ENCODE measurements at regions not wholly inside any gene's neighbourhood (a gene's known extent, or its start where the extent isn't known, plus 50 kb on each side); places are given as distances from the start of the nearest gene placed in this dataset.

DNA sequence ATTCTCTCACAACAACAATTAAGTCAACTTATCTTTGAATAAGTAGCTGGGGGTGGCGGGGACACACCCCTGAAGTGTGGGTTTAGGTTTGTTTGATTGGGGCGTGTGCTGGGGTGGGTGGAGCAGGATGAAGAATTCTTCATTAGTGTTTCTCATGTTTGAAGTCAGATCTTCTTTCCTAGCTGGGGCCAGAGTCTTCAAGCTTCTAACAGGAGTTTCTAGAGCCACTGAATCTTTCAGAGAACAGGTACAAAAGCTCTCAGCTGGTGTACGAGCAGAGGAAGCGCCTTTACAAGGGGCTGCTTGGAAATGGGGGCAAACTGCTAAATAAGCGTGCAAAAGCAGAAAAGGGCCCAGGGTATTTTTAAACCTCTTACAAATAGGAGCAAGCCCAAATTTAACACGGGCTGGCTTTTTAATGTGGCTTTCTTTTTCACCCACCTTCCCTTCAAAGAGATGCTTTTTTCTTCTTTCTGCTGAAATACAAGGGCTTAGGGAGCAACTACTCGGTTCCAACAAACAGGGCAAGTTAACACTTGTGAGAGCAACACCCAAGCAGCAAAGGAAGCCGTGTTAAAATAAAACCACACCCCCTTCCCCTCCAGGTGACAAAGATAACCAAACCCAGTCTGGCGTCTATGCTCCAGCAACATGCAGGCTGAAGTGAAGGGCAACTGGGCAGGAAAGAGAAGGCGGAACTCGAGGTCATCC is 86.9 kb upstream of the RASGRP1 start:
- no peak overlapping the region for H4K91ac ChIP-seq (ENCODE audit: low read depth, low read length, poor library complexity)
- H2BK120ac ChIP-seq (ENCODE audit: low read depth, low read length), result no peak overlapping the region
- WGBS, 2 donors (ENCODE audit: extremely low coverage in 2 of 2, insufficient read length in 2 of 2, insufficient replicate concordance in 1 of 2), result no CpG with 5 or more reads among the region's 11 CpGs
- H2AK5ac ChIP-seq (ENCODE audit: low read depth, low read length), result no peak overlapping the region
- H2BK15ac ChIP-seq (ENCODE audit: low read length), result no peak overlapping the region
- peaks cover 0 to under 1% (median 0%) of the 10 kb centered on the region in 3 experiments for H3K27me3 ChIP-seq (ENCODE audit: control insufficient read depth in 3 of 3, insufficient read depth in 3 of 3, low read depth in 1 of 3, low read length in 3 of 3)
- no peak overlapping the region for H3K18ac ChIP-seq (ENCODE audit: low read length)
- H3K23ac ChIP-seq (ENCODE audit: low read depth, low read length, poor library complexity), result no peak overlapping the region
- H3K4me1 ChIP-seq (ENCODE audit: control insufficient read depth in 2 of 2, insufficient read depth in 1 of 2, low read depth in 1 of 2, low read length in 2 of 2), result no peaks in the 10 kb centered on the region
- H2AFZ ChIP-seq (ENCODE audit: low read length), result no peak overlapping the region
- H3K14ac ChIP-seq (ENCODE audit: low read length), result no peak overlapping the region
- H2BK12ac ChIP-seq (ENCODE audit: low read length), result no peak overlapping the region
- no peak overlapping the region for H3K4ac ChIP-seq (ENCODE audit: low read length)
- H3K9ac ChIP-seq (ENCODE audit: low read depth, low read length, poor library complexity), result no peak overlapping the region
- H3K36me3 ChIP-seq (replicated peaks in 1 of 2; ENCODE audit: control insufficient read depth in 2 of 2, insufficient read depth in 2 of 2, low read length in 2 of 2), result no peaks in the 10 kb centered on the region
- no peak overlapping the region for H3K27ac ChIP-seq (replicated peaks; ENCODE audit: low read length)
- no peak overlapping the region for H3K4me2 ChIP-seq (ENCODE audit: insufficient read depth, low read length, poor library complexity, severe bottlenecking)
- no peak for DNase-seq (ENCODE audit: low spot score)
- no peaks in the 10 kb centered on the region for H3K79me1 ChIP-seq (ENCODE audit: low read depth, low read length)
- no peak overlapping the region for H3K4me3 ChIP-seq (ENCODE audit: low read length in 2 of 2)
- H2BK5ac ChIP-seq (ENCODE audit: low read length), result no peak overlapping the region
- H4K8ac ChIP-seq (ENCODE audit: low read depth, low read length), result no peak overlapping the region
- no peaks in the 10 kb centered on the region for H3K9me3 ChIP-seq (replicated peaks in 1 of 2; ENCODE audit: control insufficient read depth in 2 of 2, insufficient read depth in 1 of 2, low read depth in 1 of 2, low read length in 2 of 2)

DNA sequence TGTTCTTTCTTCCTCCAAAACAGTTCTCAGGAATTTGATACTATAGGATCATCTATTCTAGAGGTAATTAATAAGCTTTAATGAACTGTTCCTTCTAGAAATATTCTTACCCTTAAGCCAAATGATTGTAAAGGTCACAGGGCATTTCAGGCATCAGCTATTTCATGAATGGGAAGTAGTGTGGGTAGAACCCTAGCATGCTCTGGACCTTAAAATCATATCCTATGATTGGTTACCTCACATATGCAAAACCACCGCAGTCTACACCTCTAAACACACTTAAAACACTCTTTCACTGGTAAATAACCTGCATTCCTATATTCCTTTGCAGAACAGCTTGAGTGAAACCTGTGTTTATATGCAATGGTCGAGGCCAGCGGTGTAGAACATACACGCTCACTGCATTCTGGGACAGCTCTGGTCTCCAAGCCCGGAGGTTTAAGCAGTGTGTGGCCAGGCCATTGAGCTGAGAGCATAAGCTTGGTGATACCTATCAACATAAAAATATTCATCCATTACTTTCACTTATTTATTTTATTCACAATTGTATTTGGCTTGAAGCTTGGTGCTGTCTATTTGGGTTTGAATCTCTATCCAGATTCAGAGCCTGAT is 87.7 kb upstream of the RASGRP1 start:
- Histone ChIP-seq H3K4ac (ENCODE audit: low read length) (no peak overlapping the region), H3K14ac (ENCODE audit: low read length) (no peak overlapping the region), H3K36me3 (replicated peaks in 1 of 2; ENCODE audit: control insufficient read depth in 2 of 2, insufficient read depth in 2 of 2, low read length in 2 of 2) (no peaks in the 10 kb centered on the region), H4K8ac (ENCODE audit: low read depth, low read length) (no peak overlapping the region), H4K91ac (ENCODE audit: low read depth, low read length, poor library complexity) (no peak overlapping the region), H3K23ac (ENCODE audit: low read depth, low read length, poor library complexity) (no peak overlapping the region), H2AFZ (ENCODE audit: low read length) (no peak overlapping the region), H2BK5ac (ENCODE audit: low read length) (no peak overlapping the region), H3K4me1 (ENCODE audit: control insufficient read depth in 2 of 2, insufficient read depth in 1 of 2, low read depth in 1 of 2, low read length in 2 of 2) (no peaks in the 10 kb centered on the region), H3K4me2 (ENCODE audit: insufficient read depth, low read length, poor library complexity, severe bottlenecking) (no peak overlapping the region), H3K27ac (replicated peaks; ENCODE audit: low read length) (no peak overlapping the region), H2AK5ac (ENCODE audit: low read depth, low read length) (no peak overlapping the region), H2BK12ac (ENCODE audit: low read length) (no peak overlapping the region), H3K18ac (ENCODE audit: low read length) (no peak overlapping the region), H3K27me3 (ENCODE audit: control insufficient read depth in 3 of 3, insufficient read depth in 3 of 3, low read depth in 1 of 3, low read length in 3 of 3) (no peaks in the 10 kb centered on the region), H3K4me3 (ENCODE audit: low read length in 2 of 2) (no peak overlapping the region), H3K9me3 (replicated peaks in 1 of 2; ENCODE audit: control insufficient read depth in 2 of 2, insufficient read depth in 1 of 2, low read depth in 1 of 2, low read length in 2 of 2) (no peaks in the 10 kb centered on the region), H2BK15ac (ENCODE audit: low read length) (no peak overlapping the region), H3K79me1 (ENCODE audit: low read depth, low read length) (no peaks in the 10 kb centered on the region), H2BK120ac (ENCODE audit: low read depth, low read length) (no peak overlapping the region), H3K9ac (ENCODE audit: low read depth, low read length, poor library complexity) (no peak overlapping the region)
- no CpG with 5 or more reads among the region's 5 CpGs for WGBS, 2 donors (ENCODE audit: extremely low coverage in 2 of 2, insufficient read length in 2 of 2, insufficient replicate concordance in 1 of 2)
- no peak for DNase-seq (ENCODE audit: low spot score)

DNA sequence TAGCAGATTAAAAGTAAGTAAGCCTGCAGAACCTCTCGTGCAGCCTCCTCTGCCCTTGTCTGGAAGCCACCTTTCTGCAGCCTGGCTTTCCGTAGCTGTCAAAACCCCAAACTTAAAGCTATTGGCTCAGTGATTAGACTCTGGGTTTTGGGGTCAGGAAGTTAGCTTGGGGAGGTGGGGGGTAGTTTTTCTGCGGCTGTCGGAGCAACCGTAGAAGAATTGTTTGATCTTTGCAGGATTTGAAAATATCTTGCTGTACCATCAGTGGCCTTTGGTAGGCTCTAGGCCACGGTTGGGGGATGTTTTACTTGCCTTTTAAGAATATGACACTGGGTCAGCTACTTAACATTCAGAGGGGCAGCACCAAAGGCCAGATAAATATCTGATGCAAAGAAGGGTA is 88.4 kb upstream of the RASGRP1 start:
- H4K8ac ChIP-seq (ENCODE audit: low read depth, low read length), result no peak overlapping the region
- no peak overlapping the region for H3K27ac ChIP-seq (replicated peaks; ENCODE audit: low read length)
- H2BK5ac ChIP-seq (ENCODE audit: low read length), result no peak overlapping the region
- H3K36me3 ChIP-seq (replicated peaks in 1 of 2; ENCODE audit: control insufficient read depth in 2 of 2, insufficient read depth in 2 of 2, low read length in 2 of 2), result no peaks in the 10 kb centered on the region
- no peak overlapping the region for H2BK12ac ChIP-seq (ENCODE audit: low read length)
- no peak overlapping the region for H2BK120ac ChIP-seq (ENCODE audit: low read depth, low read length)
- no peak overlapping the region for H3K4ac ChIP-seq (ENCODE audit: low read length)
- no peak overlapping the region for H3K4me2 ChIP-seq (ENCODE audit: insufficient read depth, low read length, poor library complexity, severe bottlenecking)
- WGBS, 2 donors (ENCODE audit: extremely low coverage in 2 of 2, insufficient read length in 2 of 2, insufficient replicate concordance in 1 of 2), result no CpG with 5 or more reads among the region's 6 CpGs
- H3K23ac ChIP-seq (ENCODE audit: low read depth, low read length, poor library complexity), result no peak overlapping the region
- H3K14ac ChIP-seq (ENCODE audit: low read length), result no peak overlapping the region
- H4K91ac ChIP-seq (ENCODE audit: low read depth, low read length, poor library complexity), result no peak overlapping the region
- H3K27me3 ChIP-seq (ENCODE audit: control insufficient read depth in 3 of 3, insufficient read depth in 3 of 3, low read depth in 1 of 3, low read length in 3 of 3), result no peaks in the 10 kb centered on the region
- H2AFZ ChIP-seq (ENCODE audit: low read length), result no peak overlapping the region
- DNase-seq (ENCODE audit: low spot score), result no peak
- H3K4me3 ChIP-seq (ENCODE audit: low read length in 2 of 2), result no peak overlapping the region
- no peak overlapping the region for H2BK15ac ChIP-seq (ENCODE audit: low read length)
- H3K18ac ChIP-seq (ENCODE audit: low read length), result no peak overlapping the region
- H3K4me1 ChIP-seq (ENCODE audit: control insufficient read depth in 2 of 2, insufficient read depth in 1 of 2, low read depth in 1 of 2, low read length in 2 of 2), result no peaks in the 10 kb centered on the region
- no peaks in the 10 kb centered on the region for H3K9me3 ChIP-seq (replicated peaks in 1 of 2; ENCODE audit: control insufficient read depth in 2 of 2, insufficient read depth in 1 of 2, low read depth in 1 of 2, low read length in 2 of 2)
- H3K9ac ChIP-seq (ENCODE audit: low read depth, low read length, poor library complexity), result no peak overlapping the region
- no peaks in the 10 kb centered on the region for H3K79me1 ChIP-seq (ENCODE audit: low read depth, low read length)
- H2AK5ac ChIP-seq (ENCODE audit: low read depth, low read length), result no peak overlapping the region

DNA sequence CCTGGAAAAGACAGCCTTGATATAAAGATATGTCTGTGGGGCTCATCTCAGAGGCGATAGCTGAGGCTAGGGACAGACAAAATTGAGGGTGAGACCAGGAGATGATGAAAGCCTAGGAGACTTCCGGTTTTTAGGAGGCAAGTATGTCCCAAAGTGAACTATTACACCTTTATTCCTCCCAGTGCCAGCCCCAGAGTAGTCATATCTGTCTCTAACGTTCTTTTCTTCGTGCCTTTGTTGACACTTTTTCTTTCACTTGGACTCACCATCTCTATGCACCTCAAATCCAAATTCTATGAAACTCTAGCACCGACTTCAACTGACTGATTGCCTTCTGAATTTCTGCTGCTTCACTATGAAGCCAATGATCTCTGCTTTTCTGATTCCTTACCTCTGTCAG is 93.8 kb upstream of the RASGRP1 start:
- H4K91ac ChIP-seq (ENCODE audit: low read depth, low read length, poor library complexity), result no peak overlapping the region
- H2BK120ac ChIP-seq (ENCODE audit: low read depth, low read length), result no peak overlapping the region
- DNase-seq (ENCODE audit: low spot score), result no peak
- no peak overlapping the region for H4K8ac ChIP-seq (ENCODE audit: low read depth, low read length)
- no peak overlapping the region for H2AK5ac ChIP-seq (ENCODE audit: low read depth, low read length)
- no peaks in the 10 kb centered on the region for H3K79me1 ChIP-seq (ENCODE audit: low read depth, low read length)
- H2BK15ac ChIP-seq (ENCODE audit: low read length), result no peak overlapping the region
- H2BK5ac ChIP-seq (ENCODE audit: low read length), result no peak overlapping the region
- no peak overlapping the region for H3K4me3 ChIP-seq (ENCODE audit: low read length in 2 of 2)
- no peak overlapping the region for H3K23ac ChIP-seq (ENCODE audit: low read depth, low read length, poor library complexity)
- H3K27ac ChIP-seq (replicated peaks; ENCODE audit: low read length), result no peak overlapping the region
- H3K27me3 ChIP-seq (ENCODE audit: control insufficient read depth in 3 of 3, insufficient read depth in 3 of 3, low read depth in 1 of 3, low read length in 3 of 3), result no peaks in the 10 kb centered on the region
- no peaks in the 10 kb centered on the region for H3K36me3 ChIP-seq (replicated peaks in 1 of 2; ENCODE audit: control insufficient read depth in 2 of 2, insufficient read depth in 2 of 2, low read length in 2 of 2)
- no peak overlapping the region for H2AFZ ChIP-seq (ENCODE audit: low read length)
- H2BK12ac ChIP-seq (ENCODE audit: low read length), result no peak overlapping the region
- H3K18ac ChIP-seq (ENCODE audit: low read length), result no peak overlapping the region
- H3K4ac ChIP-seq (ENCODE audit: low read length), result no peak overlapping the region
- H3K4me2 ChIP-seq (ENCODE audit: insufficient read depth, low read length, poor library complexity, severe bottlenecking), result no peak overlapping the region
- H3K9me3 ChIP-seq (replicated peaks in 1 of 2; ENCODE audit: control insufficient read depth in 2 of 2, insufficient read depth in 1 of 2, low read depth in 1 of 2, low read length in 2 of 2), result no peaks in the 10 kb centered on the region
- H3K9ac ChIP-seq (ENCODE audit: low read depth, low read length, poor library complexity), result no peak overlapping the region
- WGBS, 2 donors (ENCODE audit: extremely low coverage in 2 of 2, insufficient read length in 2 of 2, insufficient replicate concordance in 1 of 2), result no CpG with 5 or more reads among the region's 5 CpGs
- no peaks in the 10 kb centered on the region for H3K4me1 ChIP-seq (ENCODE audit: control insufficient read depth in 2 of 2, insufficient read depth in 1 of 2, low read depth in 1 of 2, low read length in 2 of 2)
- H3K14ac ChIP-seq (ENCODE audit: low read length), result no peak overlapping the region

Data from neuronal stem cell (in vitro differentiated cells).